Jurkat, Clone E6-1 (cell line): ENCODE measurements at regions not wholly inside any gene's neighbourhood (a gene's known extent, or its start where the extent isn't known, plus 50 kb on each side); places are given as distances from the start of the nearest gene placed in this dataset.
A peak's percentile ranks its signal among the peaks of the same experiment; 100 is the strongest.

Experiments
- DNase-seq: peaks from one replicate; pipeline ENCODE4 v3.0.0-alpha.2; 2011; ENCODE audit warnings: low read depth, low spot score
- H3K4me3 ChIP-seq: 2 replicates; pipeline ENCODE4 v1.5.1; 2011; ENCODE audit warnings: mild to moderate bottlenecking, low read length, control low read depth, moderate library complexity

GRCh38 chr4:89665662-89666061 is 171.3 kb downstream of the SNCA start:
- DNase-seq = no peak
- no peak overlapping the region for H3K4me3 ChIP-seq

- no peak for DNase-seq
Measured at GRCh38 chr4:89664521-89664920, 172.4 kb downstream of the SNCA start.

GRCh38 chr4:89661173-89661899 is 175.6 kb downstream of the SNCA start:
- no peak for DNase-seq
- no peak overlapping the region for H3K4me3 ChIP-seq

More at GRCh38 chr4:89664521-89664920, 172.4 kb downstream of the SNCA start:
- no peak overlapping the region for H3K4me3 ChIP-seq

GRCh38 chr4:89660444-89661172 is 176.4 kb downstream of the SNCA start:
- no peak for DNase-seq
- H3K4me3 ChIP-seq = no peak overlapping the region

- no peak for DNase-seq
- no peak overlapping the region for H3K4me3 ChIP-seq
Measured at GRCh38 chr4:89658701-89659024, 178.3 kb downstream of the SNCA start.

- peak; percentile 8 for DNase-seq
- H3K4me3 ChIP-seq = no peak overlapping the region
Measured at GRCh38 chr4:89657931-89658700, 178.8 kb downstream of the SNCA start.

- DNase-seq = no peak
- H3K4me3 ChIP-seq = no peak overlapping the region
Measured at GRCh38 chr4:89653012-89653411, 183.9 kb downstream of the SNCA start.

GRCh38 chr4:89645482-89645881 is 191.5 kb downstream of the SNCA start:
- no peak overlapping the region for H3K4me3 ChIP-seq
- no peak for DNase-seq

- H3K4me3 ChIP-seq = no peak overlapping the region
- no peak for DNase-seq
Measured at GRCh38 chr4:89641367-89641687, 195.6 kb downstream of the SNCA start.

- no peak overlapping the region for H3K4me3 ChIP-seq
- no peak for DNase-seq
Measured at GRCh38 chr4:89640620-89641366, 196.2 kb downstream of the SNCA start.

- no peak for DNase-seq
- H3K4me3 ChIP-seq = no peak overlapping the region
Measured at GRCh38 chr4:89639395-89639794, 197.6 kb downstream of the SNCA start.

- no peak for DNase-seq
- H3K4me3 ChIP-seq = no peak overlapping the region
Measured at GRCh38 chr4:89625599-89626293, 211.2 kb downstream of the SNCA start.

- no peak for DNase-seq
Measured at GRCh38 chr4:89619206-89619962, 217.6 kb downstream of the SNCA start.

GRCh38 chr4:89618151-89618550 is 218.8 kb downstream of the SNCA start:
- no peak for DNase-seq
- H3K4me3 ChIP-seq = no peak overlapping the region

More at GRCh38 chr4:89619206-89619962, 217.6 kb downstream of the SNCA start:
- H3K4me3 ChIP-seq = no peak overlapping the region

- H3K4me3 ChIP-seq = no peak overlapping the region
- DNase-seq = no peak
Measured at GRCh38 chr4:89617317-89617716, 219.6 kb downstream of the SNCA start.

- no peak for DNase-seq
- no peak overlapping the region for H3K4me3 ChIP-seq
Measured at GRCh38 chr4:89616382-89616781, 220.6 kb downstream of the SNCA start.

GRCh38 chr4:89615051-89615450 is 221.9 kb downstream of the SNCA start:
- DNase-seq = no peak

GRCh38 chr4:89614155-89614554 is 222.8 kb downstream of the SNCA start:
- H3K4me3 ChIP-seq = no peak overlapping the region
- DNase-seq = no peak

More at GRCh38 chr4:89615051-89615450, 221.9 kb downstream of the SNCA start:
- H3K4me3 ChIP-seq = no peak overlapping the region
